Muscle layer of duodenum (tissue), 2 donors: ENCODE measurements at regions not wholly inside any gene's neighbourhood (a gene's known extent, or its start where the extent isn't known, plus 50 kb on each side); places are given as distances from the start of the nearest gene placed in this dataset.

Source experiments
- H3K27ac ChIP-seq: one replicate; pipeline ENCODE4 v1.7.0; 2013; ENCODE audit warnings: mild to moderate bottlenecking, low read length
- H3K27me3 ChIP-seq: one replicate; pipeline ENCODE4 v1.7.0; 2013; ENCODE audit warnings: low read depth, mild to moderate bottlenecking, control low read depth, low read length
- H3K36me3 ChIP-seq, 2 donors: one replicate each; pipeline ENCODE4 v1.7.0; 2013; ENCODE audit warnings: low read length in 2 of 2, control low read depth in 1 of 2, mild to moderate bottlenecking in 1 of 2; ENCODE audit not compliant: insufficient read depth in 2 of 2, control insufficient read depth in 1 of 2
- H3K4me1 ChIP-seq, 2 donors: one replicate each; pipeline ENCODE4 v1.7.0; 2013; ENCODE audit warnings: low read length in 2 of 2, mild to moderate bottlenecking in 2 of 2, control low read depth in 1 of 2, moderate library complexity in 1 of 2; ENCODE audit not compliant: insufficient read depth in 2 of 2, control insufficient read depth in 1 of 2
- H3K4me3 ChIP-seq, 2 donors: one replicate each; pipeline ENCODE4 v1.7.0; 2013; ENCODE audit warnings: low read length in 2 of 2, low read depth in 1 of 2, mild to moderate bottlenecking in 1 of 2
- H3K9me3 ChIP-seq, 2 donors: one replicate each; pipeline ENCODE4 v1.7.0; 2013; ENCODE audit warnings: low read length in 2 of 2, control low read depth in 1 of 2, mild to moderate bottlenecking in 1 of 2; ENCODE audit not compliant: control insufficient read depth in 1 of 2
- donor health status: healthy.

DNA sequence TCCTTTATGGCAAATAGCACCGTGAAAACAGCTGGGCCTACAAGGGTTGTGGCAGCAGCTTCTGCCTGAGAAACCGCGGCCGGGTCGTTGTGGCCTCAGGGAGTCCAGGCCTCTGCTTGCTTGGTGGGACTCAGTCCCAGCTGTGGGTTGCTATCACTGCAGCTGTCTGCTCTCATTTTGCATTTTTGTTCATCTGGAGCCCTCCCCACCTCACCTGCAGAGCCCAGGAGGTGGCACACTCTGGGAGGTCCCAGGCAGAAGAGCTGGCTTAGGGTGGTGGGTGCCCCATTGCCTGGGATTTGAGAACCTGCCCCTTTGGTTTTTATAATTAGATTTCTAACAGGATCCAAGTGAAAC is 138.4 kb downstream of the GADD45G start:
- Histone ChIP-seq H3K4me1 (peaks cover 0 to 3% of the 10 kb centered on the region in 2 donors), H3K4me3 (no peak overlapping the region), H3K9me3 (no peaks in the 10 kb centered on the region), H3K36me3 (no peaks in the 10 kb centered on the region), H3K27ac (no peak overlapping the region), H3K27me3 (no peaks in the 10 kb centered on the region)

DNA sequence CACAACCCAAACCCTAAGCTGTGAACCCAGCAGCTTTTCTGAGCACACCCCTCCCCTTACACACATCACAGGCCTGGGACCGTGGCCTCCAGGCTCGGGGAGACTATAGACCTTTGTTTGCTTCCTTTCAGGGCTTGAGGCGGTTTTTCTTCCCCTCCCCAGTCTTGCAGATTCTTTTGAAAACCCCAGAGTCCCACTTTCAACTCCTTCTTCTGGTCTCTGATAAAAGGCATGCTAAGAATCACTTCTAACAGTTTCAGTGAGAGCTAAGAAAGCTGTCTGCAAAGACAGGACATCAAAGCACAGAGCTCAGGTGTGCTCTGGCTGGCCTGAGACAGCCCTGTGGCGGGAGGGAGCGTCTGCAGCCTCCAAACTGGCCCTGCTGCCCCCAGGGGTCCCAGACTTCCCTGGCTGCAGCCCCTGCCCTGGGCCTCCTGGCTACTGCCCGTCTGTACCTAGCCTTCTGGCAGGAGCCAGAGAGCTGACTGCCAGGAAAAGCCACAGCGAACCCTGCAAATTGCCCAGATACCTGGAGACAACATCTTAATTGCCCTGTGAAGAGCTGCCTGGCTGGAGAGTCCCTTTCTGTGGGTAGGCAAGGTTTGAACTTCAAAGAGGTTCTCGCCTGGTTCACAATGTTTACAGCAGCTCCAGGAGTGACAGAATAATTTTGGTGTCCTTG is 138.9 kb downstream of the GADD45G start:
- Histone ChIP-seq H3K9me3 (no peaks in the 10 kb centered on the region), H3K4me3 (no peak overlapping the region), H3K36me3 (no peaks in the 10 kb centered on the region), H3K4me1 (peaks cover 0 to 3% of the 10 kb centered on the region in 2 donors), H3K27me3 (no peaks in the 10 kb centered on the region), H3K27ac (no peak overlapping the region)

GRCh38 chr9:89744255-89744648 is 139.4 kb downstream of the GADD45G start:
- Histone ChIP-seq H3K4me3 (no peak overlapping the region), H3K9me3 (no peaks in the 10 kb centered on the region), H3K27me3 (no peaks in the 10 kb centered on the region), H3K27ac (no peak overlapping the region), H3K4me1 (peaks cover 0 to 3% of the 10 kb centered on the region in 2 donors), H3K36me3 (no peaks in the 10 kb centered on the region)

GRCh38 chr9:89744730-89745129 is 139.9 kb downstream of the GADD45G start:
- H3K4me3 ChIP-seq: no peak overlapping the region
- no peaks in the 10 kb centered on the region for H3K27me3 ChIP-seq
- no peaks in the 10 kb centered on the region for H3K9me3 ChIP-seq
- no peaks in the 10 kb centered on the region for H3K36me3 ChIP-seq
- H3K4me1 ChIP-seq: peaks cover 0 to 3% of the 10 kb centered on the region in 2 donors
- H3K27ac ChIP-seq: no peak overlapping the region

DNA sequence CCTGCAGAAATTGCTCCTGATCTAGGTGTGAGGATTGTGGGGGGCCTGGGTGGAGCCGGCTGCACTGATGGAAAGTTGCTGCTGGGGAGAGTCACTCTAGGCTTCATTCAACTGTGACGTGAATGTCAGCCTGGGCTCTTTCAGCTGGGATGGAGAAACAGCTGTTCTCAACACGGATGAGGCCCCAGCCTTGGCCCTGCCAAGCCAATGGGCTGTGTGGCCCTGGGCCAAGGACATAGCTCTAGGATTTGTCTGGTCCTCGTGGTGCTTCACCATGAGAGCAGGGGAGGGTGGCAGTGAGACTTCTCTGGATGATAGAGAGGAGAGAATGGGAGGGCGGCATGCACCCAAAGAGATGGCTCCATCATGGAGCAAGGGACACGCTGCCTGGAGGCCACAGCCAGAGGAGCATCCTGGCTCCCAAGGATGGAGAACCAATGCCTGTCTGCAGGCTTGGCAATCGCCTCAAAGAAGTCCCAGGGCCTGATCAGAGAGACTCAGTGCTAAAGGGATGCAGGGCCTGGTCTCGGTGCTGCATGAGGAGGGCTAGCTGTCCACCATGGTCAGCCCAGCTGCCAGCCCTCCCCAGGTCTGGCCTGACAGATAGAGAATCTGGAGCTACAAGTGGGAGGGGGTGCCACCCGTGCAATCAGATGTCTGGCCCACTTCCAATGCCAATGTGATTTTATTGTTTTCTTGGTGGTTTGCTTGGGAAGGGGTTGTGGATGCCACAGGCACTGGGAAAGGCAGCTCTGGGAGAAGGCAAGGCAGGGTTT is 141.0 kb downstream of the GADD45G start:
- Histone ChIP-seq H3K27ac (no peak overlapping the region), H3K9me3 (no peaks in the 10 kb centered on the region), H3K4me3 (no peak overlapping the region), H3K36me3 (no peaks in the 10 kb centered on the region), H3K27me3 (no peaks in the 10 kb centered on the region), H3K4me1 (peaks cover 0 to 3% of the 10 kb centered on the region in 2 donors)

GRCh38 chr9:89746385-89747116 is 141.7 kb downstream of the GADD45G start:
- peaks cover 0 to 3% of the 10 kb centered on the region in 2 donors for H3K4me1 ChIP-seq

GRCh38 chr9:89747596-89747995 is 142.8 kb downstream of the GADD45G start:
- no peak overlapping the region for H3K4me3 ChIP-seq
- H3K27me3 ChIP-seq: no peaks in the 10 kb centered on the region
- H3K27ac ChIP-seq: no peak overlapping the region
- no peaks in the 10 kb centered on the region for H3K36me3 ChIP-seq
- H3K4me1 ChIP-seq: peaks cover 0 to 3% of the 10 kb centered on the region in 2 donors
- no peaks in the 10 kb centered on the region for H3K9me3 ChIP-seq

More at GRCh38 chr9:89746385-89747116, 141.7 kb downstream of the GADD45G start:
- Histone ChIP-seq H3K36me3 (no peaks in the 10 kb centered on the region), H3K27me3 (no peaks in the 10 kb centered on the region), H3K9me3 (no peaks in the 10 kb centered on the region), H3K27ac (no peak overlapping the region), H3K4me3 (no peak overlapping the region)

DNA sequence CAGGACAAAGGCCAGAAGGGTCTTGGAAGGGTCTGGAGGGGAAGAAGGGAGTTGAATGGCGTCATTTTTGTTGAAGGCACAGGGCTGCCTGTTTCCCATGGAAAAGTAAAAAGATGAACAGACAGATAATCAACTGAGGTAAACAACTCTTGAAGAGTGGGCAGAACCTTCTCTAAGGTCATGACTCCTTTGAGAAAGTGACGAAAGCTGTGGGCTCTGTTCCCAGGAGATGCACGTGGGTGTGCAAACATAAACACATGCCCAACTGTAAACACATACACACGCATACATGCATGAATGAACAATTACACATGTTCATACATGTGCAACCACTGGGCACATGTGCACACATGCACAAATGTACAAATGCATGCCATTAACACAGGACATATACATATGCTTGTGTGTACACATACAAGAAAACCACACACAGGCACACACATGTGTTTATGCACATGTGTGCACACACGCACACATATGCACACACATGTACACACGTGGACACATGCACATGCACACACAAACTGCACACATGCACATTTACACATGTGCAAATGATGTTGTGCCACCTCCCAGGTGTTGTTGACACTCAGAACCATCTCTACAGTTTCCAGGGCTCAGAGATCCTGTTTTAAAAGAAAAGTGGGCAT is 143.3 kb downstream of the GADD45G start:
- no peaks in the 10 kb centered on the region for H3K9me3 ChIP-seq

GRCh38 chr9:89748831-89749499 is 144.2 kb downstream of the GADD45G start:
- no peak overlapping the region for H3K4me3 ChIP-seq
- peaks cover 0 to 3% of the 10 kb centered on the region in 2 donors for H3K4me1 ChIP-seq
- no peaks in the 10 kb centered on the region for H3K9me3 ChIP-seq
- H3K36me3 ChIP-seq: no peaks in the 10 kb centered on the region
- no peak overlapping the region for H3K27ac ChIP-seq
- no peaks in the 10 kb centered on the region for H3K27me3 ChIP-seq

More for the DNA sequence above, 143.3 kb downstream of the GADD45G start:
- Histone ChIP-seq H3K27me3 (no peaks in the 10 kb centered on the region), H3K36me3 (no peaks in the 10 kb centered on the region), H3K4me3 (no peak overlapping the region), H3K4me1 (peaks cover 0 to 3% of the 10 kb centered on the region in 2 donors), H3K27ac (no peak overlapping the region)

- Histone ChIP-seq H3K4me3 (no peak overlapping the region), H3K4me1 (peaks cover 0 to 3% of the 10 kb centered on the region in 2 donors), H3K9me3 (no peaks in the 10 kb centered on the region), H3K36me3 (no peaks in the 10 kb centered on the region), H3K27me3 (no peaks in the 10 kb centered on the region), H3K27ac (no peak overlapping the region)
These were observed 144.8 kb downstream of the GADD45G start for GRCh38 chr9:89749500-89750116.
